ENCODE measurements at regions not wholly inside any gene's neighbourhood (a gene's known extent, or its start where the extent isn't known, plus 50 kb on each side); places are given as distances from the start of the nearest gene placed in this dataset.
"Not testable (repeated sequence)": the region's sequence is repeated elsewhere in the genome, so short reads cannot be mapped to it uniquely, and the experiment has no call there.

DNA sequence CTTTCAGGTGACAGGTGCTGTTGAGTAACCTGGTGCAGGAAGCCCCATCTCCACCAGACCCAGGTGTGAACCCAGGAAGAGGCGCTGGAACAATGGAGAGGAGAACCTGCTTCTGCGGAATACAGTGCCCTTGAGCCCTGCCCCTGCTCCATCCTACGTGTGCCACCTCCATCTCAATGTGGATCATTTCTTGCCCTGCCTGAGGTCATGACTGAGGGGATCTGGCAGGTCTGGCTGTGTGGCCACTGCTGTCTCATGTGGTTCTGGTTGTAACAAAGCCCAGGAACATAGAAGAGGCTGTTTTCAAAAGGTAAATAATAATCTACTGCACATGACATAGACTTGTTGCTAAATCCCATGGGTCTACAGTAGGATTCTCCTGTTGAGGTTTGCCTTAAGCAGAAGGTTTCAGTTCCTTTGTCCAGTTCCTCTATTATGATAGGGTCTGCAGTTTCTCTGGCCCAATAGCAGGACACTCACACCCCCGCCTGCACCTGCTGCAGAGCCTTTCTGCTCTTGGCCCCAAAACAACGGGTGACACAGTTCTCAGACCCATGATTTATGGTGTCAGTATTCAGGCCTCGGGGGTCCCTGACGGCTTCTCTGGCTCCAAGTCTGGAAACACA lies 113.5 kb upstream of the IGLL5 start:
- peaks cover 41 to 60% of the 10 kb centered on the region in 2 donors for H3K4me1 Mint-ChIP-seq
- H3K27ac Mint-ChIP-seq = peak overlapping the region in 1 of 6 donors; percentile 17
- peaks cover 0 to 7% (median under 1%) of the 10 kb centered on the region in 3 donors for H3K36me3 Mint-ChIP-seq
- H3K4me3 Mint-ChIP-seq = no peak overlapping the region
- H3K9me3 Mint-ChIP-seq = no peaks in the 10 kb centered on the region
- DNase-seq = no peak
- peaks cover under 1 to 3% (median 1%) of the 10 kb centered on the region in 3 donors for H3K27me3 Mint-ChIP-seq (ENCODE audit: low read depth in 3 of 3)

DNA sequence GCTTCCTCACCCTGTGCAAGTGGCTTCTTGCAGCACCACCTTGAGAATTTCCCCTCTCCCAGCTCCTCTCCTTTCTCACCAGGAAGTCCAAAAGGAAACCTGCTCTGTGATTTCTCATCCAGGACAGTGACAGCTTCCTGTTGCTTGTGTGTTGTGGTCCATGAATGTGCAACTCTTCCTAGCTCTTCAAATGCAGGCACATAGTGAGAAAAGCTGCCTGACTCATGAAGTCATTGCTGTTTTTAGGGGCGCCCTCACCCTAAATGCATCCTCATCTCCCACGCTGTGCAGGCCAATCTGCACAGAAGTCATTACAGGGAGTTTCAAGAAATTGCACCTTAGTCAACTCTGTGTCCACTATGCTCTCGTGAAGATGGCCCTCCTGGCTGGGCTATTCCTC lies 112.9 kb upstream of the IGLL5 start:
- H3K4me3 Mint-ChIP-seq; H3K27me3 Mint-ChIP-seq (ENCODE audit: low read depth in 3 of 3); H3K9me3 Mint-ChIP-seq; DNase-seq; H3K36me3 Mint-ChIP-seq: not testable (repeated sequence)
- Mint-ChIP-seq H3K27ac (peak overlapping the region in 2 of 6 donors; percentile 65 to 77), H3K4me1 (peaks cover 35 to 53% of the 10 kb centered on the region in 2 donors)

DNA sequence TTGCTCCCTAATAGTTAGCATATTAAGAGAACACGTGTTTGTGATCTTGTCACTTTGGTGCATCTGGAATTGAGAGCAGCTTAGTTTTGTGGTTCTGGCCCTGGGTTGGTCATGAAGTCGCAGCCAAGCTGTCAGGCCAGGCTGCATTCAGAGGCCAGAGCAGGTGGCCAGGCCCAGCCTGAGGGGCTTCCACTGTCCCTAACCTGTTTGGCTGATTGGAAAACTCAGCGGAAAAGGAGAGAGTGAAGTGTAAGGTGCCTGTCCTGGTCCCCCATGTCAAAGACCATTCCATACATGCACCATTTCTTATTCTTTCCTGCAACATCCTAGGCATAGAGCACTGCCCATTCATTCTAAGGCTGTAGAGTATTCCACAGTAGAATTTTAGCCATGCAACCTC lies 111.5 kb upstream of the IGLL5 start:
- Mint-ChIP-seq H3K27me3 (ENCODE audit: low read depth in 3 of 3) (peaks cover 0 to 3% (median 1%) of the 10 kb centered on the region in 3 donors), H3K36me3 (no peaks in the 10 kb centered on the region), H3K4me3 (no peak overlapping the region), H3K27ac (no peak overlapping the region), H3K4me1 (peaks cover 21 to 39% of the 10 kb centered on the region in 2 donors), H3K9me3 (no peaks in the 10 kb centered on the region)
- no peak for DNase-seq

DNA sequence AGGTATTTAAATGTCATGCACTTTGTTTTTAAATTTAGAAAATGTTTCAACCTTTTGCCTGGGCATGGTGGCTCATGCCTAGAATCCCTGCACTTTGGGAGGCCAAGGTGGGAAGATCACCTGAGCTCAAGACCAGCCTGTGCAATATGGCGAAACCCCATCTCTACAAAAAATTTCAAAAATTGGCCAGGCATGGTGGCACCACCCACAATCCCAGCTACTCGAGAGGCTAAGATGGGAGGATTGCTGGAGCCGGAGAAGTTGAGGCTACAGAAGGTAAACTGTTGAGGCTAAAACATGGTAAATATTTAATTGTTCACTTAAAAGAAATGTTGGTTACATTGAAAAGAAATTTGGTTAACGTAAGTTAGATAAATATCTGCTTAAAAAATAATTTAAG lies 108.4 kb upstream of the IGLL5 start:
- Mint-ChIP-seq H3K27me3 (ENCODE audit: low read depth in 3 of 3) (peaks cover 0 to 4% (median 0%) of the 10 kb centered on the region in 3 donors), H3K9me3 (no peaks in the 10 kb centered on the region), H3K4me3 (no peak overlapping the region), H3K4me1 (peaks cover 10 to 15% of the 10 kb centered on the region in 2 donors), H3K36me3 (peaks cover 0 to 4% (median 0%) of the 10 kb centered on the region in 3 donors), H3K27ac (no peak overlapping the region)
- no peak for DNase-seq

DNA sequence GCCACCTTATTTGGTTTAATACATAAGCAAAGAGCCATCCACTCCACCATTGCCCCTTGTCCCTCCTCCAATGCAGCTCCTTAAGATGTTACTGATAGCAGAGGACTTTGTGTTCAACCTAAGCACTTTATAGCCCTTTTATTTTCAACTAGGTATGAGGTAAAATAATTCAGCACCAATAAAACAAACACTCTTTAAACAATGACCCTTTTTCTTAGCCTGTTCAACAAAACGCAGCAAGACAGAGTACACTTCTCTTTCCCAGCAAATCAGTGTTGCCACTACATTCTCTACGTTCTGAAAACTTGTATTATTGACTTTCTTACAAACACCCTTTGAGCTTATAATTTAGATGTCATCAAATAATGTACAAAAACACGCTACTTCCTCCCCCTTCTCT lies 104.0 kb upstream of the IGLL5 start:
- Mint-ChIP-seq H3K27ac (peak overlapping the region in 5 of 6 donors; percentile 2 to 64 (median 5)), H3K27me3 (ENCODE audit: low read depth in 3 of 3) (peaks cover 0 to 4% (median 3%) of the 10 kb centered on the region in 3 donors), H3K4me1 (peaks cover 27 to 29% of the 10 kb centered on the region in 2 donors), H3K4me3 (no peak overlapping the region), H3K36me3 (peaks cover 0 to 4% (median 0%) of the 10 kb centered on the region in 3 donors), H3K9me3 (peaks cover 0 to 2% (median 0%) of the 10 kb centered on the region in 6 donors)
- no peak for DNase-seq

DNA sequence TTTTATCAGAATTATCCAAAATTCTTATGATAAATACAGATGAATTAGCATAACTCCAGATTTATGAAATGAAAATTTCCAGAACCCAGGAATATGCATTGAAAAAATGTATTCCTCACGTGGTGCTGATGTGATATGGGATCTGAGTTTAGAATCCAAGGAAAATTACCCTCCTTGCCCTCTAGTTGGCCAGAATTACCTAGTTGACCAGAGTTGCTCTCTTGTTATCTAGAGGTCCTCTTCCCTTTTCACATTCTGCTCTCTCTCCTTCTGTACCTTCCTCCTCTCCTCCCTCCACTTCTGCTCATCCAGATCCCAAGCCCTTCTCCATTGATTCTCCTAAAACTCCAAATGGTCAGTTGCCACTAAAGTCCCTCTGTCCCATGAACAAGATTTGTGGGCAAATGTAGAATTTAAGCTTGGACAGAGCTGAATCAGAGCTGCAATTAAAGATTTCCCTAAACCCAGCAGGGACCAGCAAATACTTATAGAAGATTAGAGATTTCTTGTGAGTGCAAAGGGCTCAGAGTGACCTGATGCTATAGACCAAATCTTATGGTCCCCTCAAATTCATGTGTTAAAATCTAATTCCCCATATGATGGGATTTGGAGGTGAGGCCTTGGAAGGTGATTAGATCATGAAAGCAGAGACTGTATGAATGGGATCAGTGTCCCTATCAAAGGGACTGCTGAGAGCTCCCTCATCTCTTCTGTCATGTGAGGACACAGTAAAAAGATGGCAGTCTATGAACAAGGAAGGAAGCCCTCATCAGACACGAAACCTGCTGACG lies 103.2 kb upstream of the IGLL5 start:
- peak overlapping the region; percentile 9 to 92 (median 62) for H3K27ac Mint-ChIP-seq
- H3K9me3 Mint-ChIP-seq = peaks cover 0 to 2% (median 0%) of the 10 kb centered on the region in 6 donors
- peaks cover 0 to 4% (median 3%) of the 10 kb centered on the region in 3 donors for H3K27me3 Mint-ChIP-seq (ENCODE audit: low read depth in 3 of 3)
- peaks cover 36 to 38% of the 10 kb centered on the region in 2 donors for H3K4me1 Mint-ChIP-seq
- DNase-seq = no peak
- peaks cover 0 to 4% (median 0%) of the 10 kb centered on the region in 3 donors for H3K36me3 Mint-ChIP-seq
- H3K4me3 Mint-ChIP-seq = no peak overlapping the region

DNA sequence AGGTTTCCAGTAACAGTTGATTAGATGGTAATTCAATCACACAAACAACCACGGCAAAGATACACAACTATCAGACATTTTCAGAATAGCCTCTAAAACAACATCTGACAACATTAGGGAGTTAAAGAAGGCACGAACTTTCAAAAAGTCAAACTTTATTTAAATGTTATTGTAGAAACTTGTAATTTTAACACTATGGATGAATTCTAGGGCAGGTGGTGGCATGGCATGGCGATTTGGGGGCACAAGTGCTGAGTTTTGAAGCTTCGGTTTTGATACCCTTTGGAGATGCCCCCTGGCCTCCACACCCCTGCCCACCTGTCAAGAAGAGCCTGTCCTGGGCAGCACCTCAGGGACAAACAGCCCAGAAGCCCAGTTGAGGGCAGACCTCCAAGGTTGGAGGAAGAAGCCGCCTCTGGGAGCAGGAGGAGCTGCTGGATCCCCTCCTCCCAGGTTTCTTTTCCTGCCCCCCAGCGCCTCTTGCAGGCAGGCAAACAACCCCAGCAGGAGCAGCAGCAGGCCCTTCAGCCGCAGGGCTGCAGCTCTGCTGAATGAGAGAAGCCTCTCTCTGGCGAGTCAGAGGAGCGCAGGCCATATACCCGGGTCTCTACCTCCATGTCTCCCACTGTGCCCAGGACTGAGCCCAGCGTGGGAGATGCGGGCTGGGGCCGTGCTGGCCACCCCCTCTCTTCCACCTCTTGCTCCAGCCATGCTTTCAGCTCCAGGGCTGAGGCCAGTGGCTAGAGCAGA lies 102.1 kb upstream of the IGLL5 start:
- H3K27ac Mint-ChIP-seq = peak overlapping the region; percentile 9 to 92 (median 56)

DNA sequence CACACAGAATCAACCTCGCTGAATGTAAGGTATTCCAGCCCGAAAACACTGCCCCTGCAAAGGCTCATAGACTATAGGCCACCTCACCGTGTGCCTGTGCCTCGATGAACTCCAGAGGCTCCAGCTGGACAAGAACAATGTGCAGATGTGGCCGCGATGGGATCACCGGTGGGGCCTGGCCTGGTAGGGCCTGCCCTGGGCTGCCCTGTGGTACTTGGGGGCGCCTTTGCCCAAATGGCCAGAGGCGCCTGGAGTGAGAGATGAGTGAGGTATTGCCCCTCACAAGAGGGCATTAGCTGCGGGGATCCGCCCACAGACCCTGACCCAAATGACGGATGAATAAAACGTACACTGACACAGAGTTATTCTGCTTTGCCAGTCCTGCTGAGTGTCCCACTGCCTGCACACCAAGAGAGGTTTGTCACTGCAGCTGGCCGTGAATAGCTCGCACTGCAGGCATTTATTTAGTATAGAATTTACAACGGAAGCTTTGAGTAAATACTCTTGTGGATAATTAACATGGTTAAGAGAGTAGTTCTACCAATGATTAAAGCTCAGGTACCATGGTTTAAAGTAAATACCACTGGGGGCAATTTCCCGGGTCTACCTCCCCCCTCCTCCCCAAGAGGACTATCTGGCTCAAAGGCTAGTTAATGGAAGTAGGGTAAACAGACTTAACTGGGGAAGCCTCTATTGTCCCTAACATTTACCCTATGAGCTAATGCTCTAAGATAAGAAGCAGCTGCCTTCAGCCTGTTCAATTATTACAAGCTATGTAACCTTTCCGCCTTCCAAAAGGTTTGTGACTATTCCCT lies 101.1 kb upstream of the IGLL5 start:
- no peak for DNase-seq
- Mint-ChIP-seq H3K27ac (peak overlapping the region; percentile 20 to 85 (median 72)), H3K9me3 (peaks cover 0 to 2% (median 0%) of the 10 kb centered on the region in 6 donors), H3K4me3 (peak overlapping the region in 1 of 5 donors; percentile 19), H3K4me1 (peaks cover 56 to 58% of the 10 kb centered on the region in 2 donors), H3K27me3 (ENCODE audit: low read depth in 3 of 3) (peaks cover 0 to 4% (median 3%) of the 10 kb centered on the region in 3 donors), H3K36me3 (peaks cover 0 to 3% (median 0%) of the 10 kb centered on the region in 3 donors)

More for the DNA sequence above, 102.1 kb upstream of the IGLL5 start:
- Mint-ChIP-seq H3K27me3 (ENCODE audit: low read depth in 3 of 3) (peaks cover 0 to 4% (median 3%) of the 10 kb centered on the region in 3 donors), H3K36me3 (peaks cover 0 to 4% (median 0%) of the 10 kb centered on the region in 3 donors), H3K4me3 (no peak overlapping the region), H3K4me1 (peaks cover 46 to 48% of the 10 kb centered on the region in 2 donors), H3K9me3 (peaks cover 0 to 2% (median 0%) of the 10 kb centered on the region in 6 donors)
- no peak for DNase-seq

DNA sequence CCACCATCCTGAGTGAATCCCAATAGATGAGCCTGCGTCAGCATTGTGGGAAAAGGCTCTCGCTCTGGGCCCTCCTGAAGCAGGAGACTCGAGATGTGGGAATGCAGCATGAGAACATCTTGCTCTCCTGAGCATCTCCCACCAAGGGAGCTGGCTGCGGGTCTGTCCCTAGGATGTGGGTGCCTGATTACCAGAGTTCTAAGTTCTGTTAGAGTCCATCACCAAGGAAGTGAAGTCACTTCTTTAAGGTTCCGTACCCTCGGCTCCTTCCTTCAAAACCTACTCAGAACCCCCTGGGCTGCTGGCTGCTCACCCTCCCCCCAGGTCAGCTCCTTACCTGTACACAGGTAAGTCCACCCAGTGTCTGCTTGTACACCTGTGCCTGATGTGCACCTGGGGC lies 100.5 kb upstream of the IGLL5 start:
- no peak for DNase-seq
- Mint-ChIP-seq H3K27ac (peak overlapping the region; percentile 20 to 85 (median 72)), H3K9me3 (peaks cover 0 to 2% (median 0%) of the 10 kb centered on the region in 6 donors), H3K4me3 (peak overlapping the region in 2 of 5 donors; percentile 19 to 40), H3K36me3 (no peaks in the 10 kb centered on the region), H3K4me1 (peaks cover 63 to 65% of the 10 kb centered on the region in 2 donors), H3K27me3 (ENCODE audit: low read depth in 3 of 3) (peaks cover 0 to 4% (median under 1%) of the 10 kb centered on the region in 3 donors)

DNA sequence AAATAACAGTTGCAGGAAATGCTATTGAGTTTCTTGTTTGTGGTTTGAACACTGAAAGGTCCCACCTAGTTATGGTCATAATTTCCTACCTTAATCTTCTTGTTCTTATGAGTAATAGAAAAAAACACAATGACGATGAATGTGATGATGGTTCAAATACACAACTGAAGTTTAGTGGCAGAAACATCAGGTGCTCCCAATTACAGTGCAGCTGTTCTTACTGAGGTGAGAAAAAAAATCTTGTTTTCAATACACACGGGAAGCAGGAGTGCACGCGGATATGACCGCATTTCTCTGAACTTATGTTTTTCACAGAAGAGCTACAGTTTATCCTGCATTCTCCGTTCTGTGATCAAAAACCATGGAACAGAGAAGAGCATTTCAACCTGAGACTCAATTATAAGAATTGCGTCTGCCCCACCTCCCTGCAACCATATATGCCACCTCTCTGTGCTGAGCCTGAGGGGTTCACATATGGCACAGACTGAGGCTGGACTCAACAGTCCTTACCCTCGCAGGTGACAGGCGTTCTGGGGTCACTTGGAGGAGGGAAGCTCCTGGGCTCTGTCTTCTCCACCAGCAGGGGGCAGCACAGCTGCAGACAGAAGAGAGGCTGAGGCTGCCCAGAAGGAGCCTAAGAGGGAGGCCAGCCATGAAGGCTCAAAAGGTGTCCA lies 99.7 kb upstream of the IGLL5 start:
- peak; percentile 47 to 63 (median 57) for DNase-seq
- peaks cover 0 to 2% (median 0%) of the 10 kb centered on the region in 6 donors for H3K9me3 Mint-ChIP-seq
- H3K4me1 Mint-ChIP-seq = peaks cover 70 to 72% of the 10 kb centered on the region in 2 donors
- H3K36me3 Mint-ChIP-seq = no peaks in the 10 kb centered on the region
- H3K27me3 Mint-ChIP-seq (ENCODE audit: low read depth in 3 of 3) = peaks cover 0 to 4% (median 0%) of the 10 kb centered on the region in 3 donors
- H3K27ac Mint-ChIP-seq = peak overlapping the region; percentile 78 to 99 (median 88)
- H3K4me3 Mint-ChIP-seq = peak overlapping the region; percentile 49 to 79 (median 64)

DNA sequence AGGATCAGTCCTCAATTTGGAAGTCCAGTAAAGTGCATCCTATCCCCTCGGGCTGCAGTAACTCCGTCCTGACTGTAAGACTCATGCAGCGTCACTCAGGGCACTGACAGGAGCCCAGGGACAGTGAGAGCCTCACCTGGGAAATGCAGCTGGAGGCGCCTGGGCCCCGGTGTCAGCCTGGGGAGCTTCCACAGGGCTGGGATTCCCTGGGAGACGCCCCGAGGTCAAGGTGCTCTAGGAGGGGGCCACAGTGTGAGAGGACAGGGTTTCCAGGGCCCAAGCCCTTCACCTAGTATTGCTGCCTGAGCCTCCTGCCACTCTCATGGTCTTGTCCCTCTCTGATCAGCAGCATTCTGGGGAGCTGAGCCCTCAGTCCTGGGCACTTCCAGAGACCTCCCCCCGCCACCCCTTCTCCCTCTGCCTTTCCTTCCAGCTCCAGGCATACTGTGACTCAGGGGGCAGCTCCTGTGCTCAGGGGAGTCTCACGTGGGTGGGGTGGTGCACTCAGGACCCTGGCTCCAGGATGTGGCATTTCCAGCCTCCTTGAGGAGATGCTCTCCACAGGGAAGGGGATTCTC lies 99.1 kb upstream of the IGLL5 start:
- Mint-ChIP-seq H3K27ac (peak overlapping the region; percentile 78 to 99 (median 90)), H3K4me3 (peak overlapping the region; percentile 49 to 79 (median 64)), H3K27me3 (ENCODE audit: low read depth in 3 of 3) (peaks cover 0 to 4% (median 0%) of the 10 kb centered on the region in 3 donors), H3K9me3 (peaks cover 0 to 2% (median 0%) of the 10 kb centered on the region in 6 donors), H3K4me1 (peaks cover 75 to 79% of the 10 kb centered on the region in 2 donors), H3K36me3 (no peaks in the 10 kb centered on the region)
- DNase-seq = no peak

Data from immature natural killer cell (primary cell).